T-helper 2 cell (primary cell): ENCODE measurements at regions not wholly inside any gene's neighbourhood (a gene's known extent, or its start where the extent isn't known, plus 50 kb on each side); places are given as distances from the start of the nearest gene placed in this dataset.

Source experiments
- DNase-seq, 5 experiments: peaks; one replicate each; pipeline versions ENCODE4 v3.0.0 to v3.0.0-alpha.2; 2012 to 2022

DNA sequence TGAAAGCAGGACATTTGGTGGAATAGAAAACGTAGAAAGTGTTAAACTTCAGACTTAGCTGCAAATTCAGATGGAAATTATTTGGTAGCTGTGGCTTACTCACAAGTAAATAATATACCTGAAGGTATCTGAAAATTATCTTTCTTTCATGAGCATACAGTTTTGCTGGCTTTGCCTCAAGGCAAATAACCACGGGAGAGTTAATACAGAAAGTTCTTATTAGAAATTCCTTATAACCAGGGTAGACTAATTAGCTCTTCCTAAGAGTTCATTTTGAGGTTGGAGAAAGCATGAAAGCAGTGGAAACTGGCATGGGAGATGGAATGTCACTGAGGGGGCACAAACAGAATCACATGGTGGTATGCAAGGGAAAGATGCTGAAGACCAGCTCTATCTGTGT, 217.5 kb downstream of the CD83 start:
- no peak for DNase-seq

DNA sequence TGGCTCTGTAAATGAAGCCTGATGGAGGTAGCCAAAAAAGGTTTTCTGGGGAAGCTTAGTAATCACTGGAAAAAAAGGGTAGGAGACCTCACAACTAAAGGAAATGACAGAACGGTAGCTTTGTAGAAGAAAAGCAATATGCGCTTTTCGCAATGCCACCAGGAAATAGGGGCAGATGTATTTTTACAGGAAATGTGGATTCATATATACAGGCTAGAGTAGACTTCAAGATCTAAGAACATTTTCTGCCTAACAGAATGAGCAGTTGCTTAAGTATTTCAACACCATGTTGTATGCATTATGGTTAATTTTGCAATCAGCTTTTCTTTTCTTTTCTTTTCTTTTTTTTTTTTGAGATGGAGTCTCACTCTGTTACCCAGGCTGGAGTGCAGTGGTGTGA, 219.6 kb downstream of the CD83 start:
- no peak for DNase-seq

DNA sequence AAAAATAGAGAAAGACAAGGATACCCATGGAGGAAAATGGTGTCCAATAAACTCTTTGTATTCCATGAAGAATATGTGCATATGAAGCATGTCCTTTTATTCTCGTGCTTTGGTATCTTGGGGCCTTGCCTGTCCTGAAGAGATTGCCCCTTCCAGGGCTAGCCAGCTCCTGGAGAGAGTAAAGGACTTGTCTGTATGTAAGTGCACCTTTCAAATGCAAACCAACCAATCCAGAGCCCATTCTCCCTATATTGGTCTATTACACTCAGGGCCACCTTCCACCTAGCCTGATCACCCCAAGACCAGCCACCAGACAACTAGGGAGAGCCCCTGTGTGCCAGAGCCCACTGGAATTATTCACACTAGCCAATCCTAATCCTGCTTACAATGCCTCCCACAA, 221.6 kb downstream of the CD83 start:
- DNase-seq = no peak

DNA sequence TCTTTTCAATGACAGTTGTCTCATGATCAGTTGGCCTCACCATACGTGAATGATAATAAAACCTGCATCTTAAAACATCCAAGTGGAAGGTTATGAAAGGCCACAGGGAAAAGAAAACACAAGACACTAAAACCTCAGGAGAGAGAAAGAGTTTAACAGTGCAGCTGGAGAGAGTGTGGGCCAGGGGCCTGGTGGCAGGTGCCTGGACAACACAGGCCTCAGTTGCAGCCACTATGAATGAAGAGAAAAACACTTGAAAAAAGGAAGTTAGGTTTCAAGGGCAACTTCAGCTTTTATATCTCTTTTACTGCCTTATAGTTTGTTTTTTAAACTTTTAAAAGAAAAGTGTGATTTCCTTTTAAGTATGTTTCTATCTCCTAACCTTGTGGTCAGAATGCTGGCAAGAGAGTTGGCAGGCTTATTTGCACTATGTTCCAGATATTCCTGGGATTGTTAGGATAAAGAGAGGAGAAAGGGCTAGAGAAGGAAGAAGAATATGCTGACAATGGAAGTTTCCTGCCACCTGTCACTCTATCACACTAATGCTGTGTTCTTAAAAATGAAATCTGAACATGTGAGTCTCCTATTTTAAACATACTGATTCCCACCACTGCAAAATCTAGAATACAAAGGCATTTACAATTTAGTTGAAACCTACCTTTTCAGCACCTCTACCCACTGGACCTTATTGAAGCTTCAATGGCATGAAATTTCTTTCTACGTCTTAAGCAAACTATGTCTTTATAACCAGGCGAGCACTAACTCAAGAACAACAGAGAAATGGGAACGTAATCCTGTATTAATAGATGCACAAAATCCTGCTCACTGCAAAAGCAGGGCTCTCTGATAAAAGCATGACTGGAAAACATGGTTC, 222.4 kb downstream of the CD83 start:
- no peak for DNase-seq

DNA sequence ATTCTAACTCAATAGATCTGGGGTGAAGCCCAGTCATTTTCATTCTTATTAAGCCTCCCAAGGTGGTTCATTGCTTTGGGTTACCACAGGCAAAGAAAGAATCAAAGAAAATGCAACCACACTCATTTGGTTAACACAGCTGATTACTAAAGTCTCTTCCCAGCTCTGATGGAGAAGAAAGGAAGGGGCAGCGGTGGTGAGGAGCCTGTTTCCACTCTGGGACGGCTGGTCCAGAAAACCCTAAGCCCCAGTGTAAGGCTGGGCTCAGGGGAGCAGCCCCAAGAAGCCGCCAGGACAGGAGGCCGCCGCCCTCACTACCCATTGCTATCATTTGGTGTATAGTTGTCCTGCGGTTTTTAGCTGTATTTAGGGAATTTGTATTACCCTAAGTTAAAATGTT, 226.9 kb downstream of the CD83 start:
- DNase-seq = no peak

DNA sequence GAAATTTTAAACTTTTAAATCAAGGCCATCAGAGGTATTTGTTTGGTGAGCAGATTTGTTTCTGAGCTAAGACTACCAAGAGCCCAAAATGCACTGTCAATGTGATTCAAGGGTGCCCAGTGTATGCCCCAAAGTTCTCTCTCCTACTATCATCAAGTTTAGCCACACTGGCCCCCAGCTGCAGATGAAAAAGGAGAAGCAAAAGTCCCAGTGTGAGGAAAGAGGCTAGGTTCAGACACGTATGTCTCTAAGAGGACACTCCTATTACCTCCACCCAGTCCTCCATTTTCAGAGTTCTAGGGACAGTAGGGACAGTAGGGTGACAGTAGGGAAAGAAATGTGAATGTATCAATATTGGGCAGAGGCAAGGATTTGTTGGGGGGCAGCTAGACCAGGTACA, 230.8 kb downstream of the CD83 start:
- DNase-seq = no peak

DNA sequence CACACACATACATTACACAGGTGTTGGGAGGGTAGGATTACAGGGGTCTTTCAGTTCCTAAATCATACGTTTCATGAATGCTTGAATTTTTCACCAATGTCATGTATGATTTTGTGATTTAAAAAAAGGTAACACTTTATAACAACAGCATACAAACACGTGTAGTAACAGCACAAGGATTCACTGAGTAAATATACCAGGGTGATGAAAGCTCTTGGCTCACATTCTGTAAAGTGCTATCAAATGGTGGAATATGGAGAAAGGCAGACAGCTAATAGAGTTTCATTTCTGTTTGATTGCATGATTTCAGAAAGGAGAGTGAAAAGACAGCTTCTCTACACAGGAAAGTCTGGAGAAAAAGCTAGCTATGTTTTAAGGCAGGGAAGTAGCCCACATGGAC, 231.9 kb downstream of the CD83 start:
- no peak for DNase-seq

DNA sequence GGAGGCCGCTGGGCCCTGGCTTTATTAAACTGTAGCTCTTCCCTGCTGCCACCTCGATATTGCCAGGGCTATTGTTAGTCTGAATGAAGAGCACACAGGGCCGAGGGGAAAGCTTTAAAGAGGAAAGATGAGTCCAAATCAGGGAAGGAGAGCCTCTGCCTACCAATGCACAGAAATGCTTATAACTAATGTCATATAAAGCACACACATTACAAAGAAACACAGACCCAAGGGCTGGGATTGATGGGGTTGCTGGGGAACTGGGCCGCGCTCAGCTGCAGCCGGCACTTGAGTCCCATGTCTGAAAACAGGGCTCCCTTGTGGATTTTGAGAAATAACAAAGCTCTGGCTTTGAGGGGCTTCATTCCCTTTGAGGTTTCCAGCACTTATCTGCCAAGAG, 232.6 kb downstream of the CD83 start:
- DNase-seq = no peak

DNA sequence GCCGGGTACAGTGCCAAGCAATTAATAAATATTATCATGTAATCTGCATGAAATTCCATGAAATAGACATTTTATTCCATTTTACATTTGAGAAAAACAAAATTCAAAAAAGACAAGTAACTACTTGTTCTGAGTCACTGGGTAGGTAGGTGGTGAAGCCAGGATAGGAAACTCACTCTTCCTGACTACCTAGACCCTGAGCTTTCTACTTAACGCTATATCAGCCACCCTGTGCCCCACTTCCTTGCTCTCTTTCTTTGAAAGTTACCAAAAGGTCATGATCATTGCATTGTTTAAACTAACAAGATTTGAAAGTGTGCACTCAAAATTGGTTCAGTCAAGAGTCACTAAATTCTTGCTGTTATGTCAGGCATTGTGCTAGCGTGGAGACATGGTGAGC, 235.7 kb downstream of the CD83 start:
- DNase-seq = no peak

DNA sequence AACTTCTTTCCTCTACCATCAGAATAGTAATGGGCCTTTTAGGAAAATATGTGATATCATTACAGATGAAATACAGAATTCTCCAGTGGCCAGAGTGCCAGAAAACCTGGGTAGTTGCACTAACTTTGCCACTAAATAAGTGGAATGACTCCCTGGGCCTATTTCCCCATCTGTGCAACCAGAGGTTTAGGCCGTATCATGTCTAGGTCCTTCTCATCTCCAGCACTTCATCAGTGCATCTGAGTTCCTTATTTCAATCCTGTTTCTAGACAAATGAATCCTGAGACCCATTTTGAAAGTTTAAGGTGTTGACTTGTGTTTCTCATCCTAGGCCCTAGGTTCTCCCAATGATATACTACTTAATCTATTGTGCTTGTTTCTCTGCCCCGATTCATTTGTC, 236.2 kb downstream of the CD83 start:
- no peak for DNase-seq

DNA sequence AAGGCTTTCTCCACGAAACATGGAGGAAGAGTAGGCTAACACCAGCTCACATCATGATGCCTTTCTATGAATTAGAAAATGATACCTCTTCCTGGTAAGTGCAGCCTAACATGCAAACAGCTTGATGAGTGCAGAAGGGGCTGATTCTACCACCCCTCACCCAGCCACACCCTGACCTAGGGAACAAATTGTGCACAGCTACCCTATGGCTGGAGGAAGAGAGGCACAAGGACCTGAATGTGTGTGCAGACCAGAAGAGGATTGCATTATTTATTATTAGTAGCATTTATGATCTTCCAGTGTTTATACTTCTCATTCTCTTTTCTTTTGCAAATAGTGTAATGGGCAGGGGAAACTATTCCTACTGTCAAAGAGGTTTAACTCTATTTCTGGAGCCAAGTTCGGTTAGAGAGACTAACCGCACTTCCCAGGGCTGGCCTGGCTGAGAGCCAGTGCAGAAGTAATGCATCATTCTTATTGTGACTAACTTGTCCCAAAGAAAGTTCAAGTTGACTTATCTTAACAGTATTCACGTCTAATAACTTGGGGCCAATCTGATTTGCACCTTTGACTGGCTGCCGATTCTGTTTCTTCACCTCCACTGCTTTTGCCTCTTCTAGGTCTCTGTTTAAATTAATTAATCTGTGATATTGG, 237.5 kb downstream of the CD83 start:
- DNase-seq = no peak

DNA sequence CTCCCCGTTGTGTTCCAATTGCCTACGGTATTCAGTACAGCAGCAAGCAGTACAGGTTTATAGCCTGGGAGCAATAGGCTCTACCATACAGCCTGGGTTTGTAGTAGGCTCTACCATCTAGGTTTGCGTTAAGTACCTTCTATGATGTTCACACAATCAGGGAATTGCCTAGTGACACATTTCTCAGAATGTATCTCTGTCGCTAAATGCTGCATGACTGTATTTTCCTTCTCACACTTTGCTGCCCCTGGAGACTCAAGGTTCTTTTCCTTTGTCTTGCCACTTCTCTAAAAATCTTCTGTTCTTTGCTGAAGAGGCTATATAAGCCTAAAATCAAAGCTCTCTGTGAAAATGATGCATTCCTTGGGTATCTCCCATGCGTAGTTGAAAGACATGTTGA, 241.9 kb downstream of the CD83 start:
- no peak for DNase-seq

DNA sequence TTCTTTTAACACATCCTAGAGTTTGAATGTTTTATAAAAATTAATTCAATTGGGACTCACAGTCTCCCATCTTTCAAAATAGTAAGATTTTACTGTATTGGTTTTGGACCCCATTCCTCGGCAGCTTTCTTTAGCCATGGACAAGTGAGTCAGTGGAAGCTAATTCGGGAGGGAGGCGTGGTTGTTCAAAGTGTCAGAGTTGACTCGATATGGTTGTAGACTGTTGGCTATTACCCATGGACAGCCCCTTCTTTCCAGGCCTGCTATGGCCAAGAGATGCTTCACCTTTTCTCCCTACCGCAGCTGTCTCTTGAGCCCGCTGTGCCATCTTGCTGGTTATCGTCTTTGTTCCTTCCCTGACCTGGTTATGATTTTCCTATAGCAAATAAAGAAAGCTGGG, 243.0 kb downstream of the CD83 start:
- no peak for DNase-seq

DNA sequence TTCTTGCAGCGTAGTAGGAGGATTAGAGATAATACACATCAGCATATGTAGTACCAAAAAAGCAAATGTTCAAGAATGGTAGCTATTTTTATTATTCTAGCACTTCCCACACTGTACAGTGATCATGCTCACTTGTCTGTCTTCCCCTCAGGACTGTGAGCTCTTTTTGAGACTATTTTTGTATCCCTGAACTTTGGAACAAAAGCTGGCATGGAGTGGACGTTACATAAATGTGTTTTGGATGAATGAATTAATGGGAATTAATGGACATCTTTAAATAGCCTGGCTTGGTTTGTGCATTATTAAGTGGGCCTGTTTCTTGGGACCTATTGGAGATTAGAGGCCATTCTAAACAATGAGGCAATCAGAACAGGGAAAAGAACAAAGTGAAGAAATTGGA, 243.7 kb downstream of the CD83 start:
- DNase-seq = no peak

DNA sequence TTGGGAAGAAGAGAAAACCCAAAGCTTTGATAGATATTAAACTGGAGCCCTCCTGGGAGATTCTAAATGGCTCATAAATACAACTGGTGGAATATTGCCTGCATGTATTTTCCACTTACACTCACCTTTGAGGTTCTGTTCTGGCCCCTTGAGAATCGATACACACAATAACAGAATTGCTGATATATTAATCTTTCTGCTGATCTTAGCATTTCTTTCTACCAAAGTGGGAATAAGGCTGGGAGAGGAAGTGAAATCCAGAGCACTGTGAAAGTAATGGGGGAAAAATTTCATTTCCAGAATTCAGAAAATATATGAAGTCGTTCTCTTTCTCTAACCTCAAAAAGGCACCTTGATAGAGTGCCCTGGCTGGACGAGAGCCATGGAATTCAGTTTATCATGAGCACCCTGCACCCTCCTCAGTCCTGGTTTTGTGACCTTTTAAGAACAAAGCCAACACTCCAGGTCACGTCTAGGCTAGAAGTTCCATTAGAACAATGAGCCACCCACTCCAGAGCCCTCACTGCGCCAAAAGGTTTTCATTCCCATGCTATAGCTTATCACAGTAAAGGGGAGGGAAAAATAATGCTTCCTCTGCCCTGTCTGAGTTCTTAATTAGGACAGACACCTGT, 244.5 kb downstream of the CD83 start:
- DNase-seq = no peak

DNA sequence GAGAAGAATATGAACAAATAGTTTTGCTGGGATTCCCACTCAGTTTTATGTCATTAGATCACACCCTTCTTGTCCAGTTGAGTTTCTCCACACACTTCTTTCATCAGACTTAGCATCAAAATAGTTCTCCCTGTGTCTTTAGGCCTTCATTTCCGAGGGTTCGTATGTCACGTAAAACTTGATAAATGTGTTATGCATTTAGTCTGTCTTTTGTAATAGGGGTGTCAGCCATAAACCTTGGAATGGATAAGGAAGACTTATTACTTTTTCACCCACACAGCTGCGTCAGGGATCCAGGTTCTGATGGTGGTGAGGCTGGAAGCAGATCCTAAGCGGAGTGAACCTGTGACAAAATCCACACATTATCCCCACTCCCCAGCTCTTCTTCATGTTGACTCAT, 246.8 kb downstream of the CD83 start:
- no peak for DNase-seq

DNA sequence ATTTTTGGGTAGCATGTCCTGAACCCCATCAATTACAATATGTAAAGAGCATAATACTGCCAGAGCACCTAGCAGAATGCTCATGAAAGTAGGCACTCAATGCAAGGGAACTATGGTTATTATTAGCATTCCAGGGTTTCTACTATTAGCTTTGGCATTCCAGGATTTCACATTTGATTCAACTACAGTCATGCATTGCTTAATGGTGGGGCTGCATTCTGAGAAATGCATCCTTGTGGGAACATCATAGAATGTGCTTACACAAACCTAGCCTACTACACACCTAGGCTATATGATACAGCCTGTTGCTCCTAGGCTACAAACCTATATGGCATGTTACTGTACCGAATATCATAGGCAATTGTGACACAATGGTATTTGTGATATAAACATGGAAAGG, 247.8 kb downstream of the CD83 start:
- DNase-seq = no peak

DNA sequence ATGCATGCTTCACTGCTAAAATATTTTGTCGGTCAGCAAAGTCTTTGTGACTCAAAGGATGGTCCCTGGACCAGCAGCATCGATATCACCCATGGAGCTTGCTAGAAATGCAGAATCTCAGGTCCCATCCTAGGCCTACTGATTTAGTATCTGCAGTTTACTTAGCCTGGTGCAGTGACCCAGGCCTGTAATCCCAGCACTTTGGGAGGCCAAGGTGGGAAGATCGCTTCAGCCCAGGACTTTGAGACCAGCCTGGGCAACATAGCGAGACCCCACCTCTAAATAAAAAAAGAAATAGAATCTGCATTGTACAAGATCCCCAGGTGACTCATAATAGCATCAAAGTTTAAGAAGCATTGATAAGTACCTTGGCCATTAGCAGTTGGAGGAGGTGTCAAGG, 248.7 kb downstream of the CD83 start:
- no peak for DNase-seq

DNA sequence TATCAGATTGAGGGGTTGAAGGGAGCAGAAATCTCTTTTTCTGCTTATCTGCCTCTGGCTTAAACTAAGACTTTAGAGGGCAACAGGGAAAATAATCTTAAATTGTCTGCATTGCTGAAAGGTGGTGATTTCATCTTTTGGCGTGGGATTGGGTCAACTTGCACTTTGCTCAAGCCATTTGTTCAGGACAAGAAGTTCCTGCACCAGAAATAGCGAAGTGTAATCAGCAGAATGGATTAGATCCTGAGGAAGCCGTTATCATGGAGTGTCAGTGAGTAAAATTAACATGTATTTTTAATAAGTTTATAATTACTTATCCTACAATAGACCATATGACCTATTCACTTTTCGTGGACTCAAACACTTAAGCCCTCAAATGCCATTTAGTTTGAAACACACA, 249.3 kb downstream of the CD83 start:
- DNase-seq = no peak

DNA sequence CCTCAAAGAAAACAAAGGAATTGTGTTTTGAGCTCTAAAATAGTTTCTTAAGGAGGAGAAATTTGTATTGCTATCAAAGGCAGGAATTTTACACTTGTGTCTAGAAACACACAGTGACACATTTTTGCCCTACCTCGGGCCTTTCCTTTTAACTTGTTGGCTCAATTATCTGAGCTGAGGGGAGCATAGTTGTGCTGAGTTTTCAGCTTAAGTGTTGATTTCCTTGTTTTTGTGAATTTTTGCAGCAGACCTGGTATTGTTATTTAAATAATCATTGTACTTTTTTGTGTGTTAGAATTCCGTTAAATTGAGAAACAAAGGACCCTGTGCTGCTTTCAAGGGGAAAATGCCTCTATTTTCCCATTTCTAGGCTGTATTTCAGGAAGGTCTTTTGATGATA, 249.7 kb downstream of the CD83 start:
- DNase-seq = no peak

DNA sequence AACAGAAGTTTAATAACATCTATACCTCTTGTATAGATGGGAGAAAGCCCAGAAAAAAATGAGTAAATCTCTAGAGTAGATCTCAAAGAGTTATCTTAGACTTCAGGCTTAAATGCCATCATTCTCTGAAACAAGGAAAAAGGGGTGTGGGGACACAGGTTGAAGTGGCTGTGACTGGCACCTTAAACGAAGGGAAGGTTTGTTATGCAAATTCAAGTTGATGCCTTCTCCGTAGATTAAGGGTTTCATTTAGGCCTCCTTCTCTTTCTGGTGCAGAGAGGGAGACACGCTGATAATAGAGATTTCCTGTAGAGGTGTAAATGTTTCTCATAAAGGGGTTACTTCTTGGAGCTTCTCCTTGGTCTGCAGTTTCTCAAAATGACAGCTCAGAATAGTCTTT, 252.1 kb downstream of the CD83 start:
- no peak for DNase-seq

DNA sequence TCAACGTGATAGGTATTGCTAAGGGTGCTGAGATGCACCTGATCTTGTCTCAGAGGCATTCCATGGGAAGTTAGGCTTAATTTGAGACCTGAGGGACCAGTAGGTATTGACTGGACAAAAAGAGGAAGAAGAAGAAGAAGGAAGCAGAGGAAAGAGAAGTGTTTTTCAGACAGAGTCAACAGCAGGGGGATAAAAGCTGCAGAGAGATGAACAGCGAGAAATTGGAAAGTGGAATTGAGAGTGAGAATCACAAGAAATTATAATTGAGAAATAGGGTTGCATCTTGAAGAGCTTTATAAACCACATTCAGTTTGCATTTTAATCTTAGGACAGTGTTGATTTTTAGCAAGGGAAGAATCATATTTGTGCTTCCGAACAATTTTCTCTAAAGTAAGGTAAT, 254.0 kb downstream of the CD83 start:
- no peak for DNase-seq

DNA sequence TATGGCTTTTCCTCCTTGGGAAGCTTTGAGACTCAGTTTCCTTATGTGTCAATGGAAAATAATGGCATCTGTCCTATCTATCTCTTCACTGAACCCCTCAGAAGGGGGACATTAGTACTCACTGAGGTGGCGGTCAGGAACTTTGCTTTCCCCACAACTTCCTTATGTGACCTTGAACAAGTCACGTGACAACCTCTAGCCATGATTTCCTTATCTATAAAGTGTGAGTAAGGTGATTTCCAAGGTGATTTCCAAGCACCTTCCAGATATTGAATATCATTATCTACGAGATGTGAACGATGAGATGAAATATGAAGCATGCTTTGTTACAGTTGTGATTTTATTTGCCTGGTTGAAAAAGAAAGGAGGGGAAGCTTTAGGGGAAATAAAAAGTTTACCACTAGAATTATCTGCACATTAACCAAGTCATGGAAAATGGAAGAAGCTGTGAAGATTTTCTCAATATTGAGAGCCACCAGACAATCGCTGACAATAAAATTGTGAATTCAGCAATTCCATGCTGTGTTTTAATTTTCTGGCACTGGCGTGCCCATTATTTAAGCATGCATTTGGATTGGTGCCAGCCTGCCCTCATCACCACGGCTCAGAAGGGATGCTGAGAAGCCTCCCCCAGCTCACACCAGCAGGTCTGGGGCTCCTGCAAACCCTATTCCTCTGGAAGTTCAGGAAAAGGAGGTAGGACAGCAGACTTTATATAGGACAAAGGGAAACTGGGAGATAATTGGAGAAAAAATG, 255.3 kb downstream of the CD83 start:
- DNase-seq = no peak
